ENCODE measurements at regions not wholly inside any gene's neighbourhood (a gene's known extent, or its start where the extent isn't known, plus 50 kb on each side); places are given as distances from the start of the nearest gene placed in this dataset.

- H3K4me1 ChIP-seq: peaks cover 59% of the 10 kb centered on the region
- peaks cover 11% of the 10 kb centered on the region for H3K9me3 ChIP-seq
- H4K20me1 ChIP-seq: no peaks in the 10 kb centered on the region
- no peaks in the 10 kb centered on the region for H3K36me3 ChIP-seq
- H3K4me3 ChIP-seq: no peak overlapping the region
- H3K27me3 ChIP-seq: no peaks in the 10 kb centered on the region
- H3K4me2 ChIP-seq: no peak overlapping the region
- H3K9ac ChIP-seq: no peak overlapping the region
- H3K27ac ChIP-seq: no peak overlapping the region
- TF ChIP-seq Cebpa-rat (IDR thresholded peaks at IDR 0.05): no peak
Observed at GRCh38 chr11:69996451-69996850, 81.7 kb upstream of the ANO1 start.

- TF ChIP-seq Cebpa-rat (IDR thresholded peaks at IDR 0.05): no peak
- Histone ChIP-seq H4K20me1 (no peaks in the 10 kb centered on the region), H3K4me1 (peaks cover 62% of the 10 kb centered on the region), H3K4me2 (no peak overlapping the region), H3K36me3 (no peaks in the 10 kb centered on the region), H3K27me3 (no peaks in the 10 kb centered on the region), H3K4me3 (no peak overlapping the region), H3K9ac (no peak overlapping the region), H3K27ac (no peak overlapping the region), H3K9me3 (peaks cover 11% of the 10 kb centered on the region)
Observed at GRCh38 chr11:69997352-69997751, 80.8 kb upstream of the ANO1 start.

GRCh38 chr11:69999721-70000120, 78.4 kb upstream of the ANO1 start:
- no peak overlapping the region for H3K4me3 ChIP-seq

GRCh38 chr11:70000228-70000627, 77.9 kb upstream of the ANO1 start:
- H3K9me3 ChIP-seq: peaks cover 2% of the 10 kb centered on the region
- peaks cover 69% of the 10 kb centered on the region for H3K4me1 ChIP-seq
- TF ChIP-seq Cebpa-rat (IDR thresholded peaks at IDR 0.05): no peak
- H3K4me2 ChIP-seq: peak overlapping the region; percentile 81
- H3K4me3 ChIP-seq: no peak overlapping the region
- H3K36me3 ChIP-seq: no peaks in the 10 kb centered on the region
- no peaks in the 10 kb centered on the region for H3K27me3 ChIP-seq
- H3K27ac ChIP-seq: peak overlapping the region; percentile 87
- H4K20me1 ChIP-seq: no peaks in the 10 kb centered on the region
- peak overlapping the region; percentile 62; the same call in 1 of the 2 replicates for H3K9ac ChIP-seq

More at GRCh38 chr11:69999721-70000120, 78.4 kb upstream of the ANO1 start:
- no peaks in the 10 kb centered on the region for H4K20me1 ChIP-seq
- peak overlapping the region; percentile 23; the same call in 1 of the 2 replicates for H3K9ac ChIP-seq
- TF ChIP-seq Cebpa-rat (IDR thresholded peaks at IDR 0.05): no peak
- H3K27me3 ChIP-seq: no peaks in the 10 kb centered on the region
- peaks cover 7% of the 10 kb centered on the region for H3K9me3 ChIP-seq
- H3K27ac ChIP-seq: peak overlapping the region; percentile 87
- H3K4me2 ChIP-seq: peak overlapping the region; percentile 81
- peaks cover 64% of the 10 kb centered on the region for H3K4me1 ChIP-seq
- H3K36me3 ChIP-seq: no peaks in the 10 kb centered on the region

- peaks cover 79% of the 10 kb centered on the region for H3K4me1 ChIP-seq
Observed at GRCh38 chr11:70001246-70001645, 76.9 kb upstream of the ANO1 start.

GRCh38 chr11:70002433-70002832, 75.7 kb upstream of the ANO1 start:
- Histone ChIP-seq H3K4me2 (peak overlapping the region; percentile 81), H3K27me3 (no peaks in the 10 kb centered on the region), H3K27ac (peak overlapping the region; percentile 87), H3K36me3 (no peaks in the 10 kb centered on the region), H3K4me3 (0 out of 2 replicates have a peak overlapping the region, but pooled peaks have one; percentile 25), H4K20me1 (no peaks in the 10 kb centered on the region), H3K9ac (no peak overlapping the region; the same call in 1 of the 2 replicates), H3K4me1 (peaks cover 83% of the 10 kb centered on the region), H3K9me3 (no peaks in the 10 kb centered on the region)
- no peak for TF ChIP-seq Cebpa-rat (IDR thresholded peaks at IDR 0.05)

More at GRCh38 chr11:70001246-70001645, 76.9 kb upstream of the ANO1 start:
- H4K20me1 ChIP-seq: no peaks in the 10 kb centered on the region
- peak overlapping the region; percentile 62 for H3K9ac ChIP-seq
- H3K4me3 ChIP-seq: no peak overlapping the region
- no peak for TF ChIP-seq Cebpa-rat (IDR thresholded peaks at IDR 0.05)
- peak overlapping the region; percentile 87 for H3K27ac ChIP-seq
- no peaks in the 10 kb centered on the region for H3K27me3 ChIP-seq
- H3K36me3 ChIP-seq: no peaks in the 10 kb centered on the region
- H3K9me3 ChIP-seq: no peaks in the 10 kb centered on the region
- H3K4me2 ChIP-seq: peak overlapping the region; percentile 81

- Histone ChIP-seq H3K4me3 (no peak overlapping the region), H3K27ac (peak overlapping the region; percentile 87), H3K36me3 (no peaks in the 10 kb centered on the region), H3K4me1 (peaks cover 83% of the 10 kb centered on the region), H4K20me1 (no peaks in the 10 kb centered on the region), H3K9me3 (no peaks in the 10 kb centered on the region), H3K4me2 (peak overlapping the region; percentile 81), H3K9ac (no peak overlapping the region), H3K27me3 (no peaks in the 10 kb centered on the region)
- no peak for TF ChIP-seq Cebpa-rat (IDR thresholded peaks at IDR 0.05)
Observed at GRCh38 chr11:70005107-70005818, 72.9 kb upstream of the ANO1 start.

- H3K4me3 ChIP-seq: no peak overlapping the region
- no peak overlapping the region for H3K4me2 ChIP-seq
- no peaks in the 10 kb centered on the region for H4K20me1 ChIP-seq
- H3K9ac ChIP-seq: no peak overlapping the region
- H3K27ac ChIP-seq: no peak overlapping the region
- no peaks in the 10 kb centered on the region for H3K27me3 ChIP-seq
- no peak for TF ChIP-seq Cebpa-rat (IDR thresholded peaks at IDR 0.05)
- no peaks in the 10 kb centered on the region for H3K36me3 ChIP-seq
- H3K9me3 ChIP-seq: no peaks in the 10 kb centered on the region
- peaks cover 68% of the 10 kb centered on the region for H3K4me1 ChIP-seq
Observed at GRCh38 chr11:70007796-70008195, 70.3 kb upstream of the ANO1 start.

- TF ChIP-seq Cebpa-rat (IDR thresholded peaks at IDR 0.05): no peak
- peaks cover 62% of the 10 kb centered on the region for H3K4me1 ChIP-seq
- no peaks in the 10 kb centered on the region for H3K36me3 ChIP-seq
- no peaks in the 10 kb centered on the region for H3K27me3 ChIP-seq
- no peaks in the 10 kb centered on the region for H3K9me3 ChIP-seq
- peak overlapping the region; percentile 26; the same call in 1 of the 2 replicates for H3K4me2 ChIP-seq
- no peak overlapping the region for H3K9ac ChIP-seq
- no peak overlapping the region for H3K4me3 ChIP-seq
- no peak overlapping the region for H3K27ac ChIP-seq
- no peaks in the 10 kb centered on the region for H4K20me1 ChIP-seq
Observed at GRCh38 chr11:70010774-70011173, 67.3 kb upstream of the ANO1 start.

- Histone ChIP-seq H4K20me1 (no peaks in the 10 kb centered on the region), H3K9me3 (no peaks in the 10 kb centered on the region), H3K36me3 (no peaks in the 10 kb centered on the region), H3K4me1 (peaks cover 70% of the 10 kb centered on the region), H3K4me3 (no peak overlapping the region), H3K27ac (no peak overlapping the region), H3K9ac (no peak overlapping the region), H3K27me3 (no peaks in the 10 kb centered on the region), H3K4me2 (no peak overlapping the region)
- TF ChIP-seq Cebpa-rat (IDR thresholded peaks at IDR 0.05): no peak
Observed at GRCh38 chr11:70012134-70012733, 65.9 kb upstream of the ANO1 start.
